NCI-H2196 treated with DMSO at 0.1 percent for 48 hours (cell line): ENCODE measurements at regions not wholly inside any gene's neighbourhood (a gene's known extent, or its start where the extent isn't known, plus 50 kb on each side); places are given as distances from the start of the nearest gene placed in this dataset.
"Not testable (repeated sequence)": the region's sequence is repeated elsewhere in the genome, so short reads cannot be mapped to it uniquely, and the experiment has no call there.

Experiments used
- DNase-seq: peaks from one replicate; lab custom pipeline; 2025; ENCODE audit not compliant: unreplicated experiment; lab: John Stamatoyannopoulos, UW

DNA sequence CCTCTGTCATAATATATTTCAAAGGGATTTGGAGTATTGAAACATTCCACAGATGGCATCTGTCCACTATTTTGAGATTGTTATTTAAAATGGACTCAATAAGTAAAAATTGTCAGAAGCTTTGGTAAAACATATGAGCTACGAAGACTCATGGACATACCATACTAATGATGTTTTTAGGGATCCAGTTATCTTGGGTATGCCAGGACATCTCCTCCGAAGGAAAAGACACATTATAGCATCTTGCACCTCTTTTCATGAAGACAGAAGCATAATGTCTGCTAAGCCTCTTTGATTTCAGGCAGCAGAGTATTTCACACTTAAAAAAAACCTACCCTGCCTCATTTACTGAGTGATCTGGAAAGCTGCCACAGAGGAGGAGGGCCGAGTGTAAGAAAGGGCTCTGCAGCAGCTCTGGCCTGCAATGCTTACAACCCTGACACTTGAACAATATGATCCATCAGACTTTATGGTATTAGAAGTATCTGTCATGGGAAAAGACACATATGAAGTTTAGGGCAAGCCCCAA, 284.8 kb downstream of the TUSC7 start:
- DNase-seq = no peak

DNA sequence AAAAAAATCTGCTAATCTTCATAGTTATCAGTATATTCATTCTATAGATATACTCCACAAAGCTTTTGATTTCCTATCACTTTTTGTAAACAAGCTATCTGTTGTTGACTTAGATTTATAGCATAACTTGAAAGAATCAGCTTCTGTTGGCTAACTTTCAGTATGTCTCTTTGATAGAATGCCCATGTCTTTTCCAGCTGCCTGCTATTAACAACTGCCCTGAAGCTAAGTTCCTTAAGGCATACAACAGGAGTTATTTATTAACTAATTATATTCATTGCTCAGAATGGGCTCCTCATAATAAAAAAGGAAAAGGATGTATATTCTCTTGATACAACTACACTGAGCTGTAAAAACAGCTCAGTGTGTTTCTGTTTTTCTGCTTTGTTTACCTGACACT, 293.9 kb downstream of the TUSC7 start:
- no peak for DNase-seq

GRCh38 chr3:117005274-117005673, 295.7 kb downstream of the TUSC7 start:
- no peak for DNase-seq

DNA sequence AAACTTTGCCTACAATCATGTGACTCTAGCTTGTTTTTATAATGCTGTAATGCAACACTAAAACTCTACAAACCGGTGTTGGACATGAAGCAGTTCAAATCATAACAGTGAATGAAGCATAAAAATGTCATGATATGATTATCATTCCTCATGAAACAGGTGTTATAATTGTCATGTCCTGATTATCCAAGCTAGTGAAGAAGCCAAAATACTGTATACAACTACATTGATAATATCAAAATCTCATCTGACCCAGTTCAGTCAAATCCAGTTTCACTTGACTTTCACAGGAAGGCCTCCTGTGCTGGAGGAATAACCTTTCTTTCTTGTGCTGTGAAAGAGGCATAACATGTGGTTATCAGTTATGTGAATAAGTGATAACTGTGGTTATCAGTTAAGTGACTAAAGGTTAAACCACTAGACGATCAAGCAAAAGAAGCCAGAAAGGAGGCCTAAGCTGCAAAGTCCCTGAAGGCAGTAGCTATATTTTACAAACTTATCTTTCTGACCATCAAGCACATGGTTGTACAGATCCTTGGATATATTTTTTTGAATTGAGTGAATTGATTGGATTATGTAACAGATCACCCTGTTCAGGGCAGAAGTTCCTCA, 296.4 kb downstream of the TUSC7 start:
- DNase-seq = no peak

GRCh38 chr3:117010318-117010717, 300.7 kb downstream of the TUSC7 start:
- DNase-seq = no peak

DNA sequence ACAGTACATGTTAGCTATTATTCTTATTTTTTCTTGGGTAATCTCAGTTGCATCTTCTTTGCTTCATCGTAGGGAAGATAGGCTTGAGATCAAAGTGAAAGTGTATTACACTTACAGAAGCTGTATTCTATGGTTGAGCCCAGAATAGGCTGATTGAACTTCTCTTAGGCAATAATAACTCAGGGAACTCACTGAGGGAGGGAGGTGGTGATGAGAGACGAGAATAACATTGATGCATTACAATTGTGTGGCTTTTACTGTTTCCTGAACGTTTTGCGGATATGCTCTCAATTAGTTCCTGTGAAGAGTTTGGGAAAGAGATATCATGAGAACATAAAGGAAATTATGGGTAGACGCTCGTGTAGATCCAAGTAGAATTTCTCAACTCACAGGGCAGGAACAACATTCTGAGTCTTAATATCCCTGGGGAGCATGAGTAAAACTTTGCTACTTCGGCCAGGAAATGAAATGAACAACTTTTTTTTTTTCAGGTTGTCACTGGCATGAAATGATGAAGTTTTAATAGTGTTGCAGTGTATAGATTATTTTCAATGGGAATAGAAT, 302.2 kb downstream of the TUSC7 start:
- no peak for DNase-seq

- no peak for DNase-seq
These were observed 306.8 kb downstream of the TUSC7 start for GRCh38 chr3:117016378-117016777.

- DNase-seq = no peak
These were observed 307.7 kb downstream of the TUSC7 start for GRCh38 chr3:117017135-117017894.

- no peak for DNase-seq
These were observed 309.1 kb downstream of the TUSC7 start for GRCh38 chr3:117018655-117019054.

DNA sequence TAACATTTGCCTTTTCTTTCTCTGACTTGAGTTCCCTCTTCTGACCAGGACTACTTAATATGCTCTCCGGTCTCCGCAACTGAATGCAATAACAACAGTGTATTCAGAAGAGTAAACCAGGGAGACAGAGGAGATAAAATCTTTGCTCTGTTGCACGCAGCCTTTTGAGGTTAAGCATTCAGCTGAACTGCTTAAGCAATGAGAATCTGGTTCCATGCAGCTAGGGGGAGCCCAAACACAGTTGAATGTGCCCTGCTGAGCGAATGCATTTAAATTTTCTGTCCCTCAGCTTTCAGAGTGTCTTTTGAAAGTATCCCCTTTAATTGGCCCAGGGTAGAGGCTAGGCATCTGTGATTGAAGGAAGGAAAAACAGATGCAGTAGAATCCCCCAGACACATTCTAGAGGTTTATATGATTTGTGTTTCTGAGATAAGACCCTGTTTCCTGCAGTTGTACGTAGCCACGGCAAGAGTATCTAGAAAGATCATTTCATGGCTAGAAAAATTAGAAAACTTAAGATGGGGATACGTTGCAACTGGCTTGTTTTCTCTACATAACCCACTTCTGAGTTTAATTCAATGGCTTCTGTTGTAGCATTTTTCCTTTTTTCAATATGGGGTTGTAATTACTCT, 309.6 kb downstream of the TUSC7 start:
- peak; percentile 87 for DNase-seq

DNA sequence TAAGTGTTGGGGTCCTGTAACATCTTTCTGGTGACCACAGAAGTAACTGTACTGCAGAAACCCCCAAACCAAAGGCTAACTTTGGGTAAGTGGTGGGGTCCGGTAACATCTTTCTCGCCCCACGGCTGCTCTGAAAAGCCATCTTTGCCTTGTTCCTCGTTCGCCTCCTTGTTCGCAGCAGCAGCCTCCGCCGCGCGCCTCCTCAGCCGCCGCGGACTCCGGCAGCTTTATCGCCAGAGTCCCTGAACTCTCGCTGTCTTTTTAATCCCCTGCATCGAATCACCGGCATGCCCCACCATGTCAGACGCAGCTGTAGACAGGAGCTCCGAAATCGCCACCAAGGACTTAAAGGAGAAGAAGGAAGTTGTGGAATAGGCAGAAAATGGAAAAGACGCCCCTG, 316.8 kb downstream of the TUSC7 start:
- DNase-seq = no peak

DNA sequence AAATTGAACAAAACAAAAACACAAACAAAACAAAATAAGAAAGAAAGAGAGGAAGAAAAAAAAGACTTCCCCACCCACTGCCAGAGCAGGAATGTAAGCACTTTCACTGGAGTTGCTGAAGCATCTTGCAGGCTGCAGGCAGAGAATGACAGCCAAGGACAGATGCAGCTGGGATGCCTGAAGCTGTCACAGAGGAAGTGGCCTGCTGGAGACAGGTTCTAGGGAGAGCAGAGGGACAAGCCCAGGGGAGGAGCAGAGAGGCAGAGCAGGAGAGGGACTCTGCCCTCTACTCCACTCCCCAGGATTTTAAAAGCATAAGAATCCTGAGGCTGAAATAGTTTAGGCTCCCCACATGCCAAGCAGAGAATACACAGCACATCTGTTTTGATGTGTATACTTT, 326.2 kb downstream of the TUSC7 start:
- DNase-seq = no peak

- DNase-seq = no peak
These were observed 326.8 kb downstream of the TUSC7 start for GRCh38 chr3:117036259-117036799.

DNA sequence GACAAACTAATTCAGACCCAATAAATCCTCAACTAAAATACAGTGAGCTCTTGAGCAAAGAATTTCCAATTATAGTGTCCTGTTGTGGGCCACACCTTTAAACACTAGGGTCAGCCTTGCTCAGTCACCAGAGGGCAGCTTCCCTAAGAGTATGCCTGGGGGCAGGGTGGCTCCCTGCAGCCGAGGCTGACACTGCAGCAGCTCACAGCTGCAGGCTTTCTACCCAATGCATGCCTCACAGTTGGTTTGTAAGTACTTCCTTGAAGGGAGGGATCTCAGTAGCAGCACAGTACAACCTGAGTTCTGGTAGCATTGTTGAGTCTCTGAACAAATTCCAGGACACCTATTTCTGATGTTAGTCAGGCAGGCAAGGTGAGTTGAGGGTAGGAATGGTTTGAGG, 335.6 kb downstream of the TUSC7 start:
- peak; percentile 44 for DNase-seq

DNA sequence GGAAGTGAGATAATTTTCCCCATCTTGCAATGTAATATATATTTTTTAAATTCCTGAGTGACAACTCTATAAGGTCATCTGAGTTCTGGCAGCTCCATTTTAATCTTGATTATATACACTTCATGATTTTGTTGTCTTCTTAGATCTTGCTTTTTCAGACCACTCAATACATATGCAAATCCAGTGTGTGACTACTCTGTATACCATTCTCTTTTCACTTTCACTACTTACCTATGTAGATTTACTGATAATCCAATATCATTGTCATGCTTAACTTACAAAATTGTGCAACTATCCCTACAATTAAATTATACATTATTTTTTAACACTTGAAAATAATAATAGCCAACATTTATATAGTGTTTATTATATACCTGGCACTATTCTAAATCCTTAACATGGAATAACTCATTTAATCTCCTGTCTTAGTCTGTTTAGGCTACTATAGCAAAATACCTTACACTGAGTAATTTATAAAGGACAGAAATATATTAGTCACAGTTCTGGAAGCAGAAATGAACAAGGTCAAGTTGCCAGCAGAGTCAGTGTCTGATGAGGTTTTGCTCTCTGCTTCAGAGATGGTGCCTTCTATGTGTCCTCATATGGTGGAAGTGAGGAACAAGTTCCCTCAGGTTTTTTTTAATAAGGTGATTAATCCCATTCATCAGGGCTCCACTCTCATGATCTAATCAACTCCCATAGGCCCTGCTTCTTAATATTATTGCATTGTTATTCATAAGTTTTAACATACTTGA, 338.5 kb downstream of the TUSC7 start:
- DNase-seq = no peak

DNA sequence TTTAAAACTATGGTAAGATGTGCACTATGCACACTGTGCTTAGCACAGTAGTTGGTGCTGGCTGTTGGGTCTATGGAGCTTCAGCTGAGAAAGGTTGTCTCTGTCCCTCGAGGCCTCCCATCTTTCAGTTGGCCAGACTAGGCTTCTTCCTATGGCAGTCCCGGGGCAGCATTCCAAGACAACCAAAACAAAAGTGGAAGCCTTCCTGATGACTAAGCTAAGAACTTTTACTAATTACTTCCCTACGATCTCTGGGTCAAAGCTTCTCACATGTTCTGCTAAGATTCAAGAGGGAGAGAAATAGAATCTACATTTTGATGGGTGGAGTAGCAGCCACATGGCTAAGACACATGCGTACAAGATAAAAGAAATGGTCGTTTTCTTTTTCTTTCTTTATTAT, 342.8 kb downstream of the TUSC7 start:
- no peak for DNase-seq

DNA sequence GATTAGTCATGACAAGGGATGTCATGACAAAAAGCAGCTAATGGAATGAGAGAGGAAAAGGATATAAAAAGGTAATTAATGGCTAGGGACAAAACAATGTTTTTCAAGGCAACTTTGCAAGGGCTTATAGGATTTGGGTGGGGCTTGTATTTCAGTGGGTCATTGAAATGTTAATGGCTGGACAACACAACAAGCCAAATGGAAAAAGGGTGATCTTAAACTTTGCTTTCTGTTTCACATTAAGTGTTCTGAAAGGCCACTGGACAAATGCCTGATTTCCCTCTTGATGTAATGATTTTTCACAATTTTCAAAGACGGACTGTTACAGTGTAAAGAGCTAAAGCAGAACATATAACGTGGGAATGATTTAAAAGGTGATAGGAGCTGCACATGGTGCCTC, 345.0 kb downstream of the TUSC7 start:
- no peak for DNase-seq

- not testable (repeated sequence) for DNase-seq
These were observed 347.4 kb downstream of the TUSC7 start for GRCh38 chr3:117056946-117057345.

DNA sequence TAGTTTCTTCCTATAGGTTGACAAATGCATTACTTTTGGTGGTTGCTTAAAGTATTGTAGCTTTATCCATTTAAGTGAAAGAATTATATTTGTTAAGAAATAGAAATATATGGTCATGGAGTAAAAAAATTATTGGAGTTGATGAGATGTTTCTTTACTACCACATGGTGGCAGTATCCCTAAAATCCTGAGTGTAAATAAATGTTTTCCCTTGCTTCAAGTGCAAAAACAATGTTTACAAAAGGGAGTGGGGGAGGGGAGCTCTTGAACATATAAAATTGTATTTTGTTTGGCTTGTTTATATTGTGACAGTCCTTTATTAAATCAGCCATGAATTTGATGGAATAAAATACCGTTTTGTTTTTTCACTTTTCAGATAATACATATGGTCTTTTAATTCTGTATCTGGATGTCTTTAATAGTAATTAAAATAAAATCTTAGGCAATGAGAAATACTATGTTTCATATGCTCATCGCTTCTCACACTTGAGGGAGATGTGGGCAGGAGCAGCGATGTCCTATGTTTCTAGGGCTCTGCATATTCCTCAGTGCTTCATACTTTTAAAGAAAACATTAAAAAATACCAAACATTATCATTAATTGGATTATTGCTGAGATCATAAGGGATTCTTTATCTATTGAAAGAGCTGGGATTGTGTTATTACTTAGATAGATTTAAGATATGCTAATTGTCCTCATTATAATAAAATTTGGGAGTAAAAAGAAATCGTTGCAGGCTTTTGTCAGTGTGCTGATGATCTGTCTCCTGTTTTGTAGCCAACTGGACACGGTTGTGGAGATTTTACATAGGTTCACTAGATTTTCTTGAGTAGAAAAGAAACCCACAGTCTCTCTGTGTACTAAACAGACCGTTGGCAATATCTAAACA, 349.7 kb downstream of the TUSC7 start:
- DNase-seq = peak; percentile 90

- DNase-seq = peak; percentile 56
These were observed 350.3 kb downstream of the TUSC7 start for GRCh38 chr3:117059956-117060270.
